Gastrocnemius medialis (tissue), 4 donors: ENCODE measurements at regions not wholly inside any gene's neighbourhood (a gene's known extent, or its start where the extent isn't known, plus 50 kb on each side); places are given as distances from the start of the nearest gene placed in this dataset.

ENCODE experiments used
- POLR2A ChIP-seq, 2 donors: fragments of 450-650 bp; IDR thresholded peaks; one replicate each; pipeline ENCODE4 v1.6.1; 2017; ENCODE audit warnings: antibody characterized with exemption in 2 of 2, mild to moderate bottlenecking in 2 of 2, moderate library complexity in 2 of 2
- TF ChIP-seq, protein P1 (sequence below), 5 experiments: fragments of 450-650 bp in 3 of 5; fragments of 200-600 bp in 2 of 5; sonication (generic) in 2 of 5; IDR thresholded peaks in 4 of 5; conservative IDR thresholded peaks in 1 of 5; 1 replicate in 4 of 5; 2 replicates in 1 of 5; pipeline ENCODE4 v1.5.1; 2016 to 2019; ENCODE audit warnings: antibody characterized with exemption in 5 of 5, mild to moderate bottlenecking in 3 of 5, moderate library complexity in 3 of 5

DNA sequence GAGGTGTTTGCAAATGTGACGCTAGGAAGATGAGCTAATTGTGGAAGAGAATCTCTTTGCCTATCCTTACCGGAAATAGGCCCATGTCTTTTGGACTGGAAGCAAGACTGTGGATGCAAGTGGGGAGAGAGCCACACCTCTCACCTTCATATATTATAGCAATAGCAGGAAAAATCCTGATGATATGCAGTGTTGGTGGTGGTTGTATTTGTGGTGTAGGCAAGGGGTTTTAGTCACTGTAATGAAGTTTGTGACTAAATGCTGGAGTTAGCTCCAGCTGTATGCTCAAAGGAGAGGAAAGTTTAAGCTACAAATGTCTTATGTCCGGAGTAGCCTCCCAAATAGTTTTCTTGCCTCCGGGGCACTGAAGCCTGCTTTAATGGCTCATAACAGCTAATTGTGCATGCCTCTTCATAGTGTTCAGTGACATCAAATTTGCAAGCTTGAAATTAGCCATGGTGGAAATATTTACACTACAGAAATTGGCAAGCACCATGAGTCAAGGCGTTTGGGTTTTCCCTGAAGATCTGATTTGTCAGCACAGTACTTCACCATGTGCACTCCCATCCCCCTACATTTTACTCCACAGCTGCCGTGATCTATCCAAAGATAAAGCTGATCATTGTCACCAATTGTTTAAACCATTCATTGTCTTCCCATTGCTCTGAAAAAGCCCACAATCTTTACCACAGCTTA is 102.6 kb upstream of the ZNF644 start:
- TF ChIP-seq POLR2A (IDR thresholded peaks at IDR 0.05), result no peak
- TF ChIP-seq, protein P1, sequence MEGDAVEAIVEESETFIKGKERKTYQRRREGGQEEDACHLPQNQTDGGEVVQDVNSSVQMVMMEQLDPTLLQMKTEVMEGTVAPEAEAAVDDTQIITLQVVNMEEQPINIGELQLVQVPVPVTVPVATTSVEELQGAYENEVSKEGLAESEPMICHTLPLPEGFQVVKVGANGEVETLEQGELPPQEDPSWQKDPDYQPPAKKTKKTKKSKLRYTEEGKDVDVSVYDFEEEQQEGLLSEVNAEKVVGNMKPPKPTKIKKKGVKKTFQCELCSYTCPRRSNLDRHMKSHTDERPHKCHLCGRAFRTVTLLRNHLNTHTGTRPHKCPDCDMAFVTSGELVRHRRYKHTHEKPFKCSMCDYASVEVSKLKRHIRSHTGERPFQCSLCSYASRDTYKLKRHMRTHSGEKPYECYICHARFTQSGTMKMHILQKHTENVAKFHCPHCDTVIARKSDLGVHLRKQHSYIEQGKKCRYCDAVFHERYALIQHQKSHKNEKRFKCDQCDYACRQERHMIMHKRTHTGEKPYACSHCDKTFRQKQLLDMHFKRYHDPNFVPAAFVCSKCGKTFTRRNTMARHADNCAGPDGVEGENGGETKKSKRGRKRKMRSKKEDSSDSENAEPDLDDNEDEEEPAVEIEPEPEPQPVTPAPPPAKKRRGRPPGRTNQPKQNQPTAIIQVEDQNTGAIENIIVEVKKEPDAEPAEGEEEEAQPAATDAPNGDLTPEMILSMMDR (IDR thresholded peaks at IDR 0.05 in 4 of 5, conservative IDR thresholded peaks at IDR 0.05 in 1 of 5), result no peak
